ENCODE measurements at regions not wholly inside any gene's neighbourhood (a gene's known extent, or its start where the extent isn't known, plus 50 kb on each side); places are given as distances from the start of the nearest gene placed in this dataset.

DNA sequence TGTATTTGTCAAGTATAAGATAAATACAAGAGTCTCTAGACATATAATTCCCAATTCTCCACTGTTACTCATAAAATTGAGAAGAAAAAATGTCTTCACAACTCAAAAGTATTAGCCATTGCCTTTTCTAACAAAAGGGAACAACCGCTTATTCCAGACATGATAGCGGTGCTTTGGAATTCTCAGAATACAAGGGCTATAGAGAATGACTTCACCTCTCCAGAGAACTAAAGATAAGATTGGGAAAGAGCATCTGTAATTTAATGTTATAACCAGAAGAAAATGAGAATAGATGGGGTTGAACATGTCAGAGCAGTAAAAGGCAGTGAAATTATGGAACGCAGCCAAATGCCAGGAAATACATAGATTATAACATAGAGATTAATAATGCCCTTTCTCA lies 730.8 kb downstream of the C6orf118 start:
- H3K4me1 Mint-ChIP-seq (ENCODE audit: insufficient read depth, unreplicated experiment): no peaks in the 10 kb centered on the region
- no TSS peak for BruUV-seq (replicated peaks)
- no peak overlapping the region for H3K4me3 Mint-ChIP-seq (ENCODE audit: unreplicated experiment)
- no peak overlapping the region for H3K27ac Mint-ChIP-seq (ENCODE audit: low read depth, unreplicated experiment)
- CTCF ChIA-PET: no interaction called here
- POLR2A ChIA-PET: no interaction called here
- H3K9me3 Mint-ChIP-seq (ENCODE audit: unreplicated experiment): peaks cover 8% of the 10 kb centered on the region
- intact Hi-C loops (cut with micrococcal nuclease): no loop called here
- no peak for TF ChIP-seq CTCF (IDR thresholded peaks at IDR 0.05; ENCODE audit: unreplicated experiment)
- H3K36me3 Mint-ChIP-seq (ENCODE audit: insufficient read depth, unreplicated experiment): no peaks in the 10 kb centered on the region
- H3K27me3 Mint-ChIP-seq (ENCODE audit: insufficient read depth, unreplicated experiment): no peaks in the 10 kb centered on the region
- no peak for DNase-seq (ENCODE audit: unreplicated experiment)

DNA sequence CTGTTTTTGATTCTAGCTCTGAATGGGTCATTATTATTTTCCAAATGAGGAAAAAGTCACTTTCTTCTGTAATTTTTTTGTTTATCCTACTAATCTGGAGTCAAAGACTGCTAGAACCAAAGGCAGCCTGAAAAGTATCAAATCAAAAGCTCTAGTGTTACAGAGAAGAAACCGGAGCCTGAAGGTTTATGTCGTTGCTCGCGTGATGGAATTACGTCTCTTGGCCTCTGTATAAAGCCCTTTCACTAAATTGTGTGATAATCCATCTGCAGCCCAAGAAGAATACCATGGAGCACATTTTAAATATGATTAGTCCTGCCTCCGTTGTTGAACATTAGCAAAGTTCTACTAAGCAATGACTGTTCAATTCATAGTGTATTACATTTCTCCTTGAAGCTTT lies 738.6 kb downstream of the C6orf118 start:
- ChIA-PET CTCF (no interaction called here), POLR2A (no interaction called here)
- Mint-ChIP-seq H3K36me3 (ENCODE audit: insufficient read depth, unreplicated experiment) (no peaks in the 10 kb centered on the region), H3K9me3 (ENCODE audit: unreplicated experiment) (peaks cover 8% of the 10 kb centered on the region), H3K27ac (ENCODE audit: low read depth, unreplicated experiment) (no peak overlapping the region), H3K27me3 (ENCODE audit: insufficient read depth, unreplicated experiment) (no peaks in the 10 kb centered on the region), H3K4me1 (ENCODE audit: insufficient read depth, unreplicated experiment) (no peaks in the 10 kb centered on the region), H3K4me3 (ENCODE audit: unreplicated experiment) (no peak overlapping the region)
- intact Hi-C loops (cut with micrococcal nuclease): no loop called here
- TF ChIP-seq CTCF (IDR thresholded peaks at IDR 0.05; ENCODE audit: unreplicated experiment): no peak
- DNase-seq (ENCODE audit: unreplicated experiment): no peak
- no TSS peak for BruUV-seq (replicated peaks)

GRCh38 chr6:164569509-164569908 lies 739.9 kb downstream of the C6orf118 start:
- Mint-ChIP-seq H3K36me3 (ENCODE audit: insufficient read depth, unreplicated experiment) (no peaks in the 10 kb centered on the region), H3K4me1 (ENCODE audit: insufficient read depth, unreplicated experiment) (no peaks in the 10 kb centered on the region), H3K9me3 (ENCODE audit: unreplicated experiment) (no peaks in the 10 kb centered on the region), H3K4me3 (ENCODE audit: unreplicated experiment) (no peak overlapping the region), H3K27me3 (ENCODE audit: insufficient read depth, unreplicated experiment) (no peaks in the 10 kb centered on the region), H3K27ac (ENCODE audit: low read depth, unreplicated experiment) (no peak overlapping the region)
- no peak for TF ChIP-seq CTCF (IDR thresholded peaks at IDR 0.05; ENCODE audit: unreplicated experiment)
- ChIA-PET POLR2A (no interaction called here), CTCF (no interaction called here)
- no peak for DNase-seq (ENCODE audit: unreplicated experiment)
- no TSS peak for BruUV-seq (replicated peaks)
- intact Hi-C loops (cut with micrococcal nuclease): no loop called here

- POLR2A ChIA-PET: no interaction called here
Observed at GRCh38 chr6:164563924-164564323, 745.5 kb downstream of the C6orf118 start.

More at GRCh38 chr6:164563924-164564323, 745.5 kb downstream of the C6orf118 start:
- DNase-seq (ENCODE audit: unreplicated experiment): no peak
- CTCF ChIA-PET: no interaction called here
- no peak overlapping the region for H3K4me3 Mint-ChIP-seq (ENCODE audit: unreplicated experiment)
- intact Hi-C loops (cut with micrococcal nuclease): no loop called here
- H3K36me3 Mint-ChIP-seq (ENCODE audit: insufficient read depth, unreplicated experiment): no peaks in the 10 kb centered on the region
- no peaks in the 10 kb centered on the region for H3K27me3 Mint-ChIP-seq (ENCODE audit: insufficient read depth, unreplicated experiment)
- no peaks in the 10 kb centered on the region for H3K4me1 Mint-ChIP-seq (ENCODE audit: insufficient read depth, unreplicated experiment)
- BruUV-seq (replicated peaks): no TSS peak
- peaks cover 8% of the 10 kb centered on the region for H3K9me3 Mint-ChIP-seq (ENCODE audit: unreplicated experiment)
- no peak overlapping the region for H3K27ac Mint-ChIP-seq (ENCODE audit: low read depth, unreplicated experiment)
- no peak for TF ChIP-seq CTCF (IDR thresholded peaks at IDR 0.05; ENCODE audit: unreplicated experiment)
